ENCODE measurements at regions not wholly inside any gene's neighbourhood (a gene's known extent, or its start where the extent isn't known, plus 50 kb on each side); places are given as distances from the start of the nearest gene placed in this dataset.

DNA sequence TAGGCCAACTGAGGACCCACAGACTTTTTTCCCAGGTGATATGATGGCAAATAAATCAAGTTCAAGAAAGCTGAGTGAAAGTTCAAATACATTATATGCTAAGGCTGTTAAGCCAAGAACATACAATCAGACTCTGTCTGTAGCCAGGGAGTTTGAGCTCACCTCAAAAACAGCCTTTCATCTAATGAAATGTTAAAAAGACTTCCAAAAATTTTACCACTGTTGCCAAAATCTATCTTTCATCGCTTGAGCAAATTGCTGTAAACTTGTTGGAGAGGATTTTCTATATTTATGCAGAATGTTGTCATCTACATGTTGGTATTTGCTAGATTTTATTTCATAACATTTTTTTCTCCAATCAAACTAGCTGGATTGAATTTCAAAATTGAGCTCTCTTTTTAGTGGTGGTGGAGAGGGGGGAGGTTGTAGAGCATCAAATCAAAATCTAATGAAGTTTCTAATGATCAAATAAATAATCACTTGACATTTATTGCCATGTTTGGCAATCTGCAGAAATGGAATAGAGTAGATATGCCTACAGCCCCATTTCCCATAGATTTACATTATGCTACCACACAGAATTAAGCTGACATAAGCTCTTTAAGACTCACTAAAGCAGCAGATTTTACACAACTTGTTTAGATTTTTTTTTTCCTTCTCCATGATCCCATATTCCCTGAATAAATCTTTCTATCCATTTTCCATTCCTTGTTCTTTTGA lies 828.9 kb upstream of the ZNF608 start:
- Histone ChIP-seq H3K27ac (no peak overlapping the region), H3K4me3 (no peak overlapping the region), H3K4me1 (no peaks in the 10 kb centered on the region), H3K9me3 (no peaks in the 10 kb centered on the region), H3K4me2 (no peak overlapping the region)
- ATAC-seq = no peak
- no peak for DNase-seq (ENCODE audit: low read depth in 1 of 2, low spot score in 1 of 2)
- CTCF ChIA-PET = no interaction called here
- no peak for TF ChIP-seq HOXB5 (CRISPR knock-in tag; IDR thresholded peaks at IDR 0.05)
- TF ChIP-seq SREBF2 (IDR thresholded peaks at IDR 0.05) = no peak
- no peak for TF ChIP-seq CHD4 (IDR thresholded peaks at IDR 0.05; ENCODE audit: borderline replicate concordance)
- TF ChIP-seq FOSL2 (IDR thresholded peaks at IDR 0.05) = no peak
- TF ChIP-seq FOSL2 (CRISPR knock-in tag; IDR thresholded peaks at IDR 0.05) = no peak
- peak; percentile 81 for TF ChIP-seq MAFK (IDR thresholded peaks at IDR 0.05; ENCODE audit: partially characterized antibody)
- TF ChIP-seq POLR2A (IDR thresholded peaks at IDR 0.05; ENCODE audit: low read length) = no peak
- no peak for TF ChIP-seq TP53 (CRISPR knock-in tag; IDR thresholded peaks at IDR 0.05)
- 66% methylated on average over 1 of the region's 1 CpG for WGBS (ENCODE audit: missing lambda C conversion rate)
- FAIRE-seq = no peak
- POLR2A ChIA-PET = no interaction called here

GRCh38 chr5:125575891-125576505 lies 829.6 kb upstream of the ZNF608 start:
- CTCF ChIA-PET = no interaction called here
- POLR2A ChIA-PET = no interaction called here

GRCh38 chr5:125576822-125577221 lies 830.4 kb upstream of the ZNF608 start:
- 12% methylated on average over 3 of the region's 3 CpGs for WGBS (ENCODE audit: missing lambda C conversion rate)
- H3K4me3 ChIP-seq = no peak overlapping the region
- H3K4me1 ChIP-seq = no peaks in the 10 kb centered on the region
- POLR2A ChIA-PET = no interaction called here
- CTCF ChIA-PET = no interaction called here
- DNase-seq (ENCODE audit: low read depth in 1 of 2, low spot score in 1 of 2) (no peak), ATAC-seq (no peak), FAIRE-seq (no peak)
- H3K27ac ChIP-seq = no peak overlapping the region
- peak overlapping the region; percentile 16; the same call in 1 of the 3 replicates for H3K4me2 ChIP-seq
- TF ChIP-seq NPAS2 (CRISPR knock-in tag; IDR thresholded peaks at IDR 0.05; ENCODE audit: borderline replicate concordance) = no peak
- no peak for TF ChIP-seq MAZ (IDR thresholded peaks at IDR 0.05; ENCODE audit: borderline replicate concordance, low read depth, low read length)
- TF ChIP-seq, protein P1, sequence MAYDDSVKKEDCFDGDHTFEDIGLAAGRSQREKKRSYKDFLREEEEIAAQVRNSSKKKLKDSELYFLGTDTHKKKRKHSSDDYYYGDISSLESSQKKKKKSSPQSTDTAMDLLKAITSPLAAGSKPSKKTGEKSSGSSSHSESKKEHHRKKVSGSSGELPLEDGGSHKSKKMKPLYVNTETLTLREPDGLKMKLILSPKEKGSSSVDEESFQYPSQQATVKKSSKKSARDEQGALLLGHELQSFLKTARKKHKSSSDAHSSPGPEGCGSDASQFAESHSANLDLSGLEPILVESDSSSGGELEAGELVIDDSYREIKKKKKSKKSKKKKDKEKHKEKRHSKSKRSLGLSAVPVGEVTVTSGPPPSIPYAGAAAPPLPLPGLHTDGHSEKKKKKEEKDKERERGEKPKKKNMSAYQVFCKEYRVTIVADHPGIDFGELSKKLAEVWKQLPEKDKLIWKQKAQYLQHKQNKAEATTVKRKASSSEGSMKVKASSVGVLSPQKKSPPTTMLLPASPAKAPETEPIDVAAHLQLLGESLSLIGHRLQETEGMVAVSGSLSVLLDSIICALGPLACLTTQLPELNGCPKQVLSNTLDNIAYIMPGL (CRISPR knock-in tag; IDR thresholded peaks at IDR 0.05; ENCODE audit: borderline replicate concordance) = no peak
- TF ChIP-seq BHLHE40 (IDR thresholded peaks at IDR 0.05; ENCODE audit: low read depth, low read length) = no peak
- no peak for TF ChIP-seq JUN (IDR thresholded peaks at IDR 0.05)
- TF ChIP-seq HOXB5 (CRISPR knock-in tag; IDR thresholded peaks at IDR 0.05) = no peak
- TF ChIP-seq CTCF (IDR thresholded peaks at IDR 0.05) = no peak
- no peak for TF ChIP-seq HOXB13 (CRISPR knock-in tag; IDR thresholded peaks at IDR 0.05; ENCODE audit: low read depth)
- no peak for TF ChIP-seq SMC3 (IDR thresholded peaks at IDR 0.05)
- no peaks in the 10 kb centered on the region for H3K9me3 ChIP-seq

More at GRCh38 chr5:125575891-125576505, 829.6 kb upstream of the ZNF608 start:
- Histone ChIP-seq H3K27ac (no peak overlapping the region), H3K9me3 (no peaks in the 10 kb centered on the region), H3K4me1 (no peaks in the 10 kb centered on the region), H3K4me3 (no peak overlapping the region), H3K4me2 (no peak overlapping the region)
- no peak for TF ChIP-seq TFCP2L1 (CRISPR knock-in tag; IDR thresholded peaks at IDR 0.05)
- no peak for TF ChIP-seq CHD2 (IDR thresholded peaks at IDR 0.05; ENCODE audit: low read length, partially characterized antibody)
- no peak for TF ChIP-seq SREBF2 (IDR thresholded peaks at IDR 0.05)
- no peak for TF ChIP-seq RFX5 (IDR thresholded peaks at IDR 0.05)
- TF ChIP-seq ELK1 (IDR thresholded peaks at IDR 0.05; ENCODE audit: low read depth, low read length) = no peak
- TF ChIP-seq, protein P2, sequence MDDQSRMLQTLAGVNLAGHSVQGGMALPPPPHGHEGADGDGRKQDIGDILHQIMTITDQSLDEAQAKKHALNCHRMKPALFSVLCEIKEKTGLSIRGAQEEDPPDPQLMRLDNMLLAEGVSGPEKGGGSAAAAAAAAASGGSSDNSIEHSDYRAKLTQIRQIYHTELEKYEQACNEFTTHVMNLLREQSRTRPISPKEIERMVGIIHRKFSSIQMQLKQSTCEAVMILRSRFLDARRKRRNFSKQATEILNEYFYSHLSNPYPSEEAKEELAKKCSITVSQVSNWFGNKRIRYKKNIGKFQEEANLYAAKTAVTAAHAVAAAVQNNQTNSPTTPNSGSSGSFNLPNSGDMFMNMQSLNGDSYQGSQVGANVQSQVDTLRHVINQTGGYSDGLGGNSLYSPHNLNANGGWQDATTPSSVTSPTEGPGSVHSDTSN (IDR thresholded peaks at IDR 0.05) = no peak
- TF ChIP-seq HOXA7 (CRISPR knock-in tag; IDR thresholded peaks at IDR 0.05) = no peak
- no peak for TF ChIP-seq BHLHE40 (IDR thresholded peaks at IDR 0.05; ENCODE audit: low read depth, low read length)
- no peak for TF ChIP-seq SMC3 (IDR thresholded peaks at IDR 0.05)
- TF ChIP-seq EHF (CRISPR knock-in tag; IDR thresholded peaks at IDR 0.05) = no peak
- TF ChIP-seq ZFP36 (IDR thresholded peaks at IDR 0.05; ENCODE audit: borderline replicate concordance, partially characterized antibody) = no peak
- no peak for TF ChIP-seq RARB (CRISPR knock-in tag; IDR thresholded peaks at IDR 0.05)
- no peak for TF ChIP-seq HOXB5 (CRISPR knock-in tag; IDR thresholded peaks at IDR 0.05)
- TF ChIP-seq USF2 (IDR thresholded peaks at IDR 0.05) = no peak
- DNase-seq (ENCODE audit: low read depth in 1 of 2, low spot score in 1 of 2) = no peak
- FAIRE-seq = no peak
- WGBS (ENCODE audit: missing lambda C conversion rate) = 39% methylated on average over 7 of the region's 7 CpGs
- ATAC-seq = peak in 1 of 2 experiments; percentile 34; a peak in 1 of 6 replicates
